PFSK-1 (cell line): ENCODE measurements at regions not wholly inside any gene's neighbourhood (a gene's known extent, or its start where the extent isn't known, plus 50 kb on each side); places are given as distances from the start of the nearest gene placed in this dataset.

ENCODE experiments used
- POLR2AphosphoS5 ChIP-seq: IDR thresholded peaks from 2 replicates; pipeline ENCODE4 v1.6.1; 2012; ENCODE audit warnings: low read depth, mild to moderate bottlenecking, control low read depth, low read length, moderate library complexity
- SIN3A ChIP-seq: IDR thresholded peaks from 2 replicates; pipeline ENCODE4 v1.6.1; 2012; ENCODE audit warnings: mild to moderate bottlenecking, low read length, moderate library complexity, borderline replicate concordance; ENCODE audit not compliant: insufficient read depth
- TAF1 ChIP-seq: IDR thresholded peaks from 2 replicates; pipeline ENCODE4 v1.6.1; 2012; ENCODE audit warnings: low read length, control low read depth, borderline replicate concordance; ENCODE audit not compliant: insufficient read depth
- TF ChIP-seq, protein P1 (sequence below), 2 experiments: IDR thresholded peaks; 2 replicates each; pipeline versions ENCODE4 v1.6.1 to v1.8.0; 2011 to 2012; ENCODE audit warnings: low read depth in 2 of 2, low read length in 2 of 2, control low read depth in 1 of 2, inconsistent platforms in 1 of 2, mild to moderate bottlenecking in 1 of 2, moderate library complexity in 1 of 2; ENCODE audit not compliant: insufficient read depth in 1 of 2

DNA sequence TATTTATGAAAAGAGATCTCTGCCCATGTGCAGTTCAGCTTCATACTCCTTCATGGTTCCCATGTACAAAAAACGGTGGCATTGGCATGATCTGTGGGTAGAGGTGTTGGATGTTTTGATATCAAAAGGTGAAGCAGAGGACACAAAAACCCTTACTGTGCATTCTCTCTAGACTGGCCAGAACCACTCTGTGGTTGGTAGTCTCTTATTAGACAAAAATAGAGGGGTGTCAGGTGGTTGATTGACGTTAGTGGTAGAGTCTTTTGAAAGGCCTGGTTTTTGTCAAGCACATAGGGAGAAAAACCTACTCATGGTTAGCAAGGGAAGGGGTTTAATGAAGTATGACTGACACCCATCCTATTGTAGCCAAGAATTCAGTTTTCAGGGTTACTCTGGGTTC is 400.0 kb upstream of the TMPRSS15 start:
- TF ChIP-seq POLR2AphosphoS5 (no peak), TAF1 (no peak), SIN3A (no peak)
- TF ChIP-seq, protein P1, sequence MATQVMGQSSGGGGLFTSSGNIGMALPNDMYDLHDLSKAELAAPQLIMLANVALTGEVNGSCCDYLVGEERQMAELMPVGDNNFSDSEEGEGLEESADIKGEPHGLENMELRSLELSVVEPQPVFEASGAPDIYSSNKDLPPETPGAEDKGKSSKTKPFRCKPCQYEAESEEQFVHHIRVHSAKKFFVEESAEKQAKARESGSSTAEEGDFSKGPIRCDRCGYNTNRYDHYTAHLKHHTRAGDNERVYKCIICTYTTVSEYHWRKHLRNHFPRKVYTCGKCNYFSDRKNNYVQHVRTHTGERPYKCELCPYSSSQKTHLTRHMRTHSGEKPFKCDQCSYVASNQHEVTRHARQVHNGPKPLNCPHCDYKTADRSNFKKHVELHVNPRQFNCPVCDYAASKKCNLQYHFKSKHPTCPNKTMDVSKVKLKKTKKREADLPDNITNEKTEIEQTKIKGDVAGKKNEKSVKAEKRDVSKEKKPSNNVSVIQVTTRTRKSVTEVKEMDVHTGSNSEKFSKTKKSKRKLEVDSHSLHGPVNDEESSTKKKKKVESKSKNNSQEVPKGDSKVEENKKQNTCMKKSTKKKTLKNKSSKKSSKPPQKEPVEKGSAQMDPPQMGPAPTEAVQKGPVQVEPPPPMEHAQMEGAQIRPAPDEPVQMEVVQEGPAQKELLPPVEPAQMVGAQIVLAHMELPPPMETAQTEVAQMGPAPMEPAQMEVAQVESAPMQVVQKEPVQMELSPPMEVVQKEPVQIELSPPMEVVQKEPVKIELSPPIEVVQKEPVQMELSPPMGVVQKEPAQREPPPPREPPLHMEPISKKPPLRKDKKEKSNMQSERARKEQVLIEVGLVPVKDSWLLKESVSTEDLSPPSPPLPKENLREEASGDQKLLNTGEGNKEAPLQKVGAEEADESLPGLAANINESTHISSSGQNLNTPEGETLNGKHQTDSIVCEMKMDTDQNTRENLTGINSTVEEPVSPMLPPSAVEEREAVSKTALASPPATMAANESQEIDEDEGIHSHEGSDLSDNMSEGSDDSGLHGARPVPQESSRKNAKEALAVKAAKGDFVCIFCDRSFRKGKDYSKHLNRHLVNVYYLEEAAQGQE (IDR thresholded peaks at IDR 0.05; ENCODE audit: insufficient read depth in 1 of 2, low read depth in 2 of 2, low read length in 2 of 2), result no peak
